Astrocyte of the spinal cord (primary cell): ENCODE measurements at regions not wholly inside any gene's neighbourhood (a gene's known extent, or its start where the extent isn't known, plus 50 kb on each side); places are given as distances from the start of the nearest gene placed in this dataset.
"Not testable (repeated sequence)": the region's sequence is repeated elsewhere in the genome, so short reads cannot be mapped to it uniquely, and the experiment has no call there.

Source experiments
- DNase-seq: peaks from one replicate; pipeline ENCODE4 v3.0.0; 2011; ENCODE audit warnings: low read depth, low spot score
- H3K4me3 ChIP-seq: 2 replicates; pipeline ENCODE4 v1.5.1; 2011; ENCODE audit warnings: low read depth, mild to moderate bottlenecking, low read length, moderate library complexity
- CTCF ChIP-seq: IDR thresholded peaks from 2 replicates; pipeline ENCODE4 v1.5.1; 2012; ENCODE audit warnings: low read depth, mild to moderate bottlenecking, low read length, inconsistent platforms
- in situ Hi-C: cut with HindIII; loops from 2 replicates; pipeline ENCODE4 v1.10.0; 2017; ENCODE audit warnings: low sequenced_read_pairs

GRCh38 chr5:123708074-123708806, 196.3 kb downstream of the CSNK1G3 start:
- peak; percentile 89 for DNase-seq
- in situ Hi-C loops: no loop called here
- H3K4me3 ChIP-seq: no peak overlapping the region
- TF ChIP-seq CTCF: no peak

- no peak for DNase-seq
- in situ Hi-C loops: no loop called here
Observed at GRCh38 chr5:123706531-123706930, 194.6 kb downstream of the CSNK1G3 start.

GRCh38 chr5:123705741-123706140, 193.8 kb downstream of the CSNK1G3 start:
- in situ Hi-C loops: no loop called here
- TF ChIP-seq CTCF: no peak
- H3K4me3 ChIP-seq: no peak overlapping the region
- no peak for DNase-seq

More at GRCh38 chr5:123706531-123706930, 194.6 kb downstream of the CSNK1G3 start:
- no peak for TF ChIP-seq CTCF
- no peak overlapping the region for H3K4me3 ChIP-seq

- H3K4me3 ChIP-seq: no peak overlapping the region
- no peak for TF ChIP-seq CTCF
- DNase-seq: no peak
- in situ Hi-C loops: no loop called here
Observed at GRCh38 chr5:123701511-123702200, 189.7 kb downstream of the CSNK1G3 start.

GRCh38 chr5:123700624-123701287, 188.8 kb downstream of the CSNK1G3 start:
- TF ChIP-seq CTCF: no peak
- peak; percentile 98 for DNase-seq
- in situ Hi-C loops: no loop called here

GRCh38 chr5:123699571-123699970, 187.6 kb downstream of the CSNK1G3 start:
- in situ Hi-C loops: no loop called here
- TF ChIP-seq CTCF: no peak
- H3K4me3 ChIP-seq: no peak overlapping the region
- no peak for DNase-seq

More at GRCh38 chr5:123700624-123701287, 188.8 kb downstream of the CSNK1G3 start:
- H3K4me3 ChIP-seq: no peak overlapping the region

- H3K4me3 ChIP-seq, DNase-seq, in situ Hi-C loops: not testable (repeated sequence)
Observed at GRCh38 chr5:123698937-123699336, 187.0 kb downstream of the CSNK1G3 start.
